ENCODE measurements at regions not wholly inside any gene's neighbourhood (a gene's known extent, or its start where the extent isn't known, plus 50 kb on each side); places are given as distances from the start of the nearest gene placed in this dataset.

DNA sequence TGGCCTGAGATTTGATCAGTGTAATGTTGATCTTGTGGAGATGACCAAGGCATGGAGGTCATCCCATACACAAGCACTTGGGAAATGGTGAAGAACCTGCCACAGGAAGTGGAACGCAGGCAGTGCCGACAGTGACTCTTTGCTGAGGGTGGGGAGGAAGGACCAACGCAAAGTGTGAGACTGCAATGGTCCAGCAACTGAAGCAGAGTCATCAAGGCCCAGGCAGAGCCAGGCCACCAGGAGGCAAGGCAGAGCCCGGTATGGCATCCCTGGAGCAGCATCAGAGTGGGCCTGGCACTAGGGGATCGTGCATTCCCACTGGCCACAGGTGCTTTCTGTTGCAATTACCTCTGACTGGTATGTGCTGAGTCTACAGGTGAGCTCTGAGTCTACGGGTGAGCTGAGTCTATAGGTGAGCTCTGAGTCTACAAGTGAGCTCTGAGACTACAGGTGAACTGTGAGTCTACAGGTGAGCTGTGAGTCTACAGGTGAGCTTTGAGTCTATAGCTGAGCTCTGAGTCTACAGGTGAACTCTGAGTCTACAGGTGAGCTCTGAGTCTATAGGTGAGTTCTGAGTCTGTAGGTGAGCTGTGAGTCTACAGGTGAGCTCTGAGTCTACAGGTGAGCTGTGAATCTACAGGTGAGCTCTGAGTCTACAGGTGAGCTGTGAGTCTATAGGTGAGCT, 132.9 kb downstream of the KLF6 start:
- no peak for TF ChIP-seq ZFX (IDR thresholded peaks at IDR 0.05; ENCODE audit: borderline replicate concordance)
- TF ChIP-seq, protein P1, sequence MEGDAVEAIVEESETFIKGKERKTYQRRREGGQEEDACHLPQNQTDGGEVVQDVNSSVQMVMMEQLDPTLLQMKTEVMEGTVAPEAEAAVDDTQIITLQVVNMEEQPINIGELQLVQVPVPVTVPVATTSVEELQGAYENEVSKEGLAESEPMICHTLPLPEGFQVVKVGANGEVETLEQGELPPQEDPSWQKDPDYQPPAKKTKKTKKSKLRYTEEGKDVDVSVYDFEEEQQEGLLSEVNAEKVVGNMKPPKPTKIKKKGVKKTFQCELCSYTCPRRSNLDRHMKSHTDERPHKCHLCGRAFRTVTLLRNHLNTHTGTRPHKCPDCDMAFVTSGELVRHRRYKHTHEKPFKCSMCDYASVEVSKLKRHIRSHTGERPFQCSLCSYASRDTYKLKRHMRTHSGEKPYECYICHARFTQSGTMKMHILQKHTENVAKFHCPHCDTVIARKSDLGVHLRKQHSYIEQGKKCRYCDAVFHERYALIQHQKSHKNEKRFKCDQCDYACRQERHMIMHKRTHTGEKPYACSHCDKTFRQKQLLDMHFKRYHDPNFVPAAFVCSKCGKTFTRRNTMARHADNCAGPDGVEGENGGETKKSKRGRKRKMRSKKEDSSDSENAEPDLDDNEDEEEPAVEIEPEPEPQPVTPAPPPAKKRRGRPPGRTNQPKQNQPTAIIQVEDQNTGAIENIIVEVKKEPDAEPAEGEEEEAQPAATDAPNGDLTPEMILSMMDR (IDR thresholded peaks at IDR 0.05): no peak
- no peak overlapping the region for H3K27ac ChIP-seq

DNA sequence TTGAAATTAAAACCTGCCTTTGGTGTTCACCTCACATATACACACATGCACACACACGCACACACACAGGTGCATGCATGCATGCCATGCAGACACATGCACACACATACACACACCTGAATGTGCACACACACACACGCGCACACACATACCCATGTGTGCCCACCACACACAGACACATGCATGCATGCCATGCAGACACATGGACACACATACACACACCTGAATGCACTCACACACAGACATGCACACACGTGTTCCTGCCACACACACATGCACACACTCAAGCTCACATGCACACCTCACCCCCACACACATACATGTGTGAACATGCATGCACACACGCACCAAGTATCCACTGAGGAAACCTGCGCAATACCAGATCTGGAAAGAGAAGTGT, 136.4 kb downstream of the KLF6 start:
- no peak overlapping the region for H3K27ac ChIP-seq
- TF ChIP-seq, protein P1 (IDR thresholded peaks at IDR 0.05): no peak
- TF ChIP-seq ZFX (IDR thresholded peaks at IDR 0.05; ENCODE audit: borderline replicate concordance): no peak

- no peak overlapping the region for H3K27ac ChIP-seq
- no peak for TF ChIP-seq ZFX (IDR thresholded peaks at IDR 0.05; ENCODE audit: borderline replicate concordance)
- TF ChIP-seq, protein P1 (IDR thresholded peaks at IDR 0.05): no peak
These were observed 136.8 kb downstream of the KLF6 start for GRCh38 chr10:3648170-3648569.

- no peak for TF ChIP-seq ZFX (IDR thresholded peaks at IDR 0.05; ENCODE audit: borderline replicate concordance)
- TF ChIP-seq, protein P1 (IDR thresholded peaks at IDR 0.05): no peak
- H3K27ac ChIP-seq: no peak overlapping the region
These were observed 137.9 kb downstream of the KLF6 start for GRCh38 chr10:3647074-3647473.

- H3K27ac ChIP-seq: no peak overlapping the region
- TF ChIP-seq, protein P1 (IDR thresholded peaks at IDR 0.05): no peak
- no peak for TF ChIP-seq ZFX (IDR thresholded peaks at IDR 0.05; ENCODE audit: borderline replicate concordance)
These were observed 139.6 kb downstream of the KLF6 start for GRCh38 chr10:3645406-3645805.

DNA sequence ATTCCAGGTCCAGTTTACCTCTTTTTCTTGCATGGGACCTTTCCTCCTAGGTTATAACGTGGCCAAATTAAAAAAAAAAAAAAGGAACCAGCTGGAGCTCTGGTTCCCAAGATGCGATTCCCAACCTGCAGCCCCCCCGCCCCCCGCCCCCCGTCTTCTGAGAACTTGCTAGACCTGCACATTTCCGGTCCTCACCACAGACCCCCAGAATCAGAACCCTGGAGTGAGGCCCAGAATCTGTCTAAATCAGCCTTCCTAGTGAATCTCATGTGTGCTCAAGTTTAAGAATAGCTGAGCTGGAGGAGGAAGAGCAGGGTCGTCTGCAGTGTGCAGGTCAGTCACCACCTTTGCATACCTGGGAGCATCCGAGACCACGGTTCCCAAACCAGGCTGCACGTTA, 144.2 kb downstream of the KLF6 start:
- TF ChIP-seq ZFX (IDR thresholded peaks at IDR 0.05; ENCODE audit: borderline replicate concordance): no peak
- TF ChIP-seq, protein P1 (IDR thresholded peaks at IDR 0.05): no peak
- H3K27ac ChIP-seq: no peak overlapping the region

DNA sequence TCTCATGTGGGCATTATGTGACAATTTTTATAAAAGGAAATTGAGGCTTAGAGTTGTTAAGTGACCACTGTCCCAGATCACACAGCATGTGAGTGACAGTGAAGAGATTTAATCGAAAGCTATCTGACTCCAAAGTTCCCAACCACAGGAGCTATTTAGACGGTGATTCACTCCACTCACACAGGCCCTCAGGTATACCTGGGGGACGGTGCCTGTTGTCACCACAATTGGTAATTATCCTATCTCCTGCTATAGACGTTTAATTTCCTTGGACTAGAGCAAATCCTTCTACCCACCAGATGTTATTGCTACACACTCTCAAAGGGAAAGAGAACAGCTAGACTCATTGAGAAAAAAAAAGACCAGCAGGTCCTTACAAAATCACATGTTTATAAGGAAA, 145.5 kb downstream of the KLF6 start:
- H3K27ac ChIP-seq: no peak overlapping the region

More for the DNA sequence above, 145.5 kb downstream of the KLF6 start:
- TF ChIP-seq, protein P1 (IDR thresholded peaks at IDR 0.05): no peak
- TF ChIP-seq ZFX (IDR thresholded peaks at IDR 0.05; ENCODE audit: borderline replicate concordance): no peak

All from 22Rv1 (cell line).